H1 (cell line): ENCODE measurements at regions not wholly inside any gene's neighbourhood (a gene's known extent, or its start where the extent isn't known, plus 50 kb on each side); places are given as distances from the start of the nearest gene placed in this dataset.

Source experiments
- CEBPB ChIP-seq: IDR thresholded peaks from 2 replicates; pipeline ENCODE4 v1.6.1; 2012; ENCODE audit warnings: low read depth, low read length
- FOSL1 ChIP-seq: IDR thresholded peaks from 2 replicates; pipeline ENCODE4 v1.6.1; 2011; ENCODE audit warnings: mild to moderate bottlenecking, low read depth, low read length, moderate library complexity; ENCODE audit not compliant: insufficient read depth
- MAFK ChIP-seq: IDR thresholded peaks from 2 replicates; pipeline ENCODE4 v1.6.1; 2012; ENCODE audit warnings: low read depth, mild to moderate bottlenecking, improper control_type of control experiment, low read length
- POLR2A ChIP-seq, 2 experiments: IDR thresholded peaks; 1 replicate in 1 of 2; 2 replicates in 1 of 2; pipeline ENCODE4 v1.6.1; 2011; ENCODE audit warnings: low read depth in 2 of 2, low read length in 2 of 2, mild to moderate bottlenecking in 2 of 2; ENCODE audit errors: control extremely low read depth in 1 of 2
- POLR2AphosphoS5 ChIP-seq: IDR thresholded peaks from 2 replicates; pipeline ENCODE4 v1.6.1; 2011; ENCODE audit warnings: low read depth, low read length
- SIN3A ChIP-seq, 2 experiments: IDR thresholded peaks in 1 of 2; conservative IDR thresholded peaks in 1 of 2; 2 replicates each; pipeline ENCODE4 v1.6.1; 2011 to 2012; ENCODE audit warnings: low read length in 2 of 2, improper control_type of control experiment in 1 of 2, low read depth in 1 of 2, mild to moderate bottlenecking in 1 of 2
- TAF1 ChIP-seq: IDR thresholded peaks from 2 replicates; pipeline ENCODE4 v1.6.1; 2011; ENCODE audit warnings: mild to moderate bottlenecking, low read depth, low read length
- TBP ChIP-seq: IDR thresholded peaks from 2 replicates; pipeline ENCODE4 v1.6.1; 2011; ENCODE audit warnings: low read depth, low read length, improper control_type of control experiment
- TCF12 ChIP-seq: IDR thresholded peaks from 2 replicates; pipeline ENCODE4 v1.6.1; 2011; ENCODE audit warnings: low read depth, mild to moderate bottlenecking, low read length
- TF ChIP-seq, protein P1 (sequence below), 3 experiments: IDR thresholded peaks; 1 replicate in 2 of 3; 2 replicates in 1 of 3; pipeline versions ENCODE4 v1.5.1 to v1.6.1; 2011; ENCODE audit warnings: low read length in 3 of 3, mild to moderate bottlenecking in 3 of 3, inconsistent platforms in 2 of 3, low read depth in 1 of 3, moderate library complexity in 1 of 3; ENCODE audit not compliant: insufficient read depth in 1 of 3; ENCODE audit errors: control extremely low read depth in 1 of 3

DNA sequence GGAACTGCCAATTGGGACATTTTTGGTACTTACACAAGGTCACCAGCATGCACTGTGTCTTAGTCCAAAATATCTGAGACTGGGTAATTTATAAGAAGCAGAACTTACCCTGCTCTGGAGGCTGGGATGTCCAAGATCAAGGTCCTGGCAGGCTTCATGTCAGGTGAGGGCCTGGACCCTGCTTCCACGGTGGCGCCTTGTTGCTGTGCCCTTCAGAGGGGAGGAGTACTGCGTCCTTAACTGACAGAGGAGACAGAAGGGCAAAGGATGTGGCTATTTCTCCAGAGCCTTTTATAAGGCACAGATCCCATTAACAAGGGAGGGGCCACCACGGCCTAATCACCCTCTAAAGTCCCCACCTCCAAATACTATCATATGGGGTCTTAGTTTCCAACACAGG is 178.9 kb downstream of the C16orf95 start:
- no peak for TF ChIP-seq POLR2A (IDR thresholded peaks at IDR 0.05; ENCODE audit: control extremely low read depth in 1 of 2, low read depth in 2 of 2, low read length in 2 of 2)
- no peak for TF ChIP-seq POLR2AphosphoS5
- TF ChIP-seq, protein P1, sequence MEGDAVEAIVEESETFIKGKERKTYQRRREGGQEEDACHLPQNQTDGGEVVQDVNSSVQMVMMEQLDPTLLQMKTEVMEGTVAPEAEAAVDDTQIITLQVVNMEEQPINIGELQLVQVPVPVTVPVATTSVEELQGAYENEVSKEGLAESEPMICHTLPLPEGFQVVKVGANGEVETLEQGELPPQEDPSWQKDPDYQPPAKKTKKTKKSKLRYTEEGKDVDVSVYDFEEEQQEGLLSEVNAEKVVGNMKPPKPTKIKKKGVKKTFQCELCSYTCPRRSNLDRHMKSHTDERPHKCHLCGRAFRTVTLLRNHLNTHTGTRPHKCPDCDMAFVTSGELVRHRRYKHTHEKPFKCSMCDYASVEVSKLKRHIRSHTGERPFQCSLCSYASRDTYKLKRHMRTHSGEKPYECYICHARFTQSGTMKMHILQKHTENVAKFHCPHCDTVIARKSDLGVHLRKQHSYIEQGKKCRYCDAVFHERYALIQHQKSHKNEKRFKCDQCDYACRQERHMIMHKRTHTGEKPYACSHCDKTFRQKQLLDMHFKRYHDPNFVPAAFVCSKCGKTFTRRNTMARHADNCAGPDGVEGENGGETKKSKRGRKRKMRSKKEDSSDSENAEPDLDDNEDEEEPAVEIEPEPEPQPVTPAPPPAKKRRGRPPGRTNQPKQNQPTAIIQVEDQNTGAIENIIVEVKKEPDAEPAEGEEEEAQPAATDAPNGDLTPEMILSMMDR (IDR thresholded peaks at IDR 0.05; ENCODE audit: control extremely low read depth in 1 of 3, insufficient read depth in 1 of 3, low read depth in 1 of 3, low read length in 3 of 3) = no peak
- no peak for TF ChIP-seq TBP
- no peak for TF ChIP-seq TAF1
- TF ChIP-seq CEBPB = no peak
- TF ChIP-seq FOSL1 = no peak
- TF ChIP-seq MAFK = no peak
- TF ChIP-seq SIN3A (conservative IDR thresholded peaks at IDR 0.05 in 1 of 2, IDR thresholded peaks at IDR 0.05 in 1 of 2; ENCODE audit: low read depth in 1 of 2, low read length in 2 of 2) = no peak
- TF ChIP-seq TCF12 = no peak
